ENCODE measurements at regions not wholly inside any gene's neighbourhood (a gene's known extent, or its start where the extent isn't known, plus 50 kb on each side); places are given as distances from the start of the nearest gene placed in this dataset.

DNA sequence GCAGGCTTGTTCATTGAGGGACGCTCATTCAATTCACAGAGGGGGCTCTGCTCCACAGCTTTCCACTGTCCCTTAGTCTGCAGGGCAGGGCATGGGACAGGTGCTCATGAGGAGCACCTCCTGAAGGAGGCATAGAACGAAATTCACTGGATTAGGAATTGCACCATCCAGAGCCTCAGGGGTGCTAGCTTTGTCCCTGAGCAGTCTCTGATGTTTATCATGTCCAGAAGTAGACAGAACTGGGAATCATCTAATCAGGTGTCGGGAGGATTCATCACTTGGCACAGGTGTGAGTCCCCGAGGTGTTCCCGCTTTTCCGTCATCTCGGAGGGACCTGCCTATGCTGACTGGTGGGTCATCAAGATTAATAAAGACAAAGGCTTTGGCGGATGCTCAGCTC lies 321.4 kb downstream of the AJAP1 start:
- no peak for TF ChIP-seq CTCF (IDR thresholded peaks at IDR 0.05; ENCODE audit: borderline replicate concordance, extremely low read depth, low read length, poor library complexity, severe bottlenecking)
- TF ChIP-seq EZH2 (IDR thresholded peaks at IDR 0.05; ENCODE audit: borderline replicate concordance, low read depth, low read length, severe bottlenecking) = no peak
